GM12873 (cell line): ENCODE measurements at regions not wholly inside any gene's neighbourhood (a gene's known extent, or its start where the extent isn't known, plus 50 kb on each side); places are given as distances from the start of the nearest gene placed in this dataset.

Source experiments
- TF ChIP-seq, protein P1 (sequence below): IDR thresholded peaks from 2 replicates; pipeline ENCODE4 v1.5.1; 2012; ENCODE audit warnings: low read depth, mild to moderate bottlenecking, moderate library complexity, low read length, control low read depth; ENCODE audit not compliant: insufficient read depth; ENCODE audit errors: missing control alignments

- TF ChIP-seq, protein P1, sequence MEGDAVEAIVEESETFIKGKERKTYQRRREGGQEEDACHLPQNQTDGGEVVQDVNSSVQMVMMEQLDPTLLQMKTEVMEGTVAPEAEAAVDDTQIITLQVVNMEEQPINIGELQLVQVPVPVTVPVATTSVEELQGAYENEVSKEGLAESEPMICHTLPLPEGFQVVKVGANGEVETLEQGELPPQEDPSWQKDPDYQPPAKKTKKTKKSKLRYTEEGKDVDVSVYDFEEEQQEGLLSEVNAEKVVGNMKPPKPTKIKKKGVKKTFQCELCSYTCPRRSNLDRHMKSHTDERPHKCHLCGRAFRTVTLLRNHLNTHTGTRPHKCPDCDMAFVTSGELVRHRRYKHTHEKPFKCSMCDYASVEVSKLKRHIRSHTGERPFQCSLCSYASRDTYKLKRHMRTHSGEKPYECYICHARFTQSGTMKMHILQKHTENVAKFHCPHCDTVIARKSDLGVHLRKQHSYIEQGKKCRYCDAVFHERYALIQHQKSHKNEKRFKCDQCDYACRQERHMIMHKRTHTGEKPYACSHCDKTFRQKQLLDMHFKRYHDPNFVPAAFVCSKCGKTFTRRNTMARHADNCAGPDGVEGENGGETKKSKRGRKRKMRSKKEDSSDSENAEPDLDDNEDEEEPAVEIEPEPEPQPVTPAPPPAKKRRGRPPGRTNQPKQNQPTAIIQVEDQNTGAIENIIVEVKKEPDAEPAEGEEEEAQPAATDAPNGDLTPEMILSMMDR, result no peak
These were observed 182.3 kb downstream of the OR4M2 start for GRCh38 chr15:22262613-22263020.

GRCh38 chr15:22263738-22264137, 183.4 kb downstream of the OR4M2 start:
- TF ChIP-seq, protein P1, result no peak

- TF ChIP-seq, protein P1, result no peak
These were observed 185.0 kb downstream of the OR4M2 start for GRCh38 chr15:22265056-22265945.

GRCh38 chr15:22265970-22266369, 185.6 kb downstream of the OR4M2 start:
- TF ChIP-seq, protein P1, result no peak

GRCh38 chr15:22267761-22268160, 187.4 kb downstream of the OR4M2 start:
- TF ChIP-seq, protein P1, result no peak
